ENCODE measurements at regions not wholly inside any gene's neighbourhood (a gene's known extent, or its start where the extent isn't known, plus 50 kb on each side); places are given as distances from the start of the nearest gene placed in this dataset.

- TF ChIP-seq POLR2AphosphoS5 (IDR thresholded peaks at IDR 0.05; ENCODE audit: low read depth, low read length) (no peak), EGR1 (IDR thresholded peaks at IDR 0.05; ENCODE audit: borderline replicate concordance, low read depth, low read length) (no peak), USF2 (IDR thresholded peaks at IDR 0.05; ENCODE audit: low read length) (no peak), YY1 (IDR thresholded peaks at IDR 0.05; ENCODE audit: low read depth, low read length) (no peak), TEAD4 (IDR thresholded peaks at IDR 0.05; ENCODE audit: low read depth, low read length) (no peak), SRF (IDR thresholded peaks at IDR 0.05; ENCODE audit: low read depth, low read length) (no peak), EZH2 (IDR thresholded peaks at IDR 0.05; ENCODE audit: low read depth, low read length, severe bottlenecking) (no peak)
Observed at GRCh38 chr2:16070648-16070971, 130.3 kb downstream of the MYCN start.

Data from H1 (cell line).